Fibroblast of villous mesenchyme (primary cell): ENCODE measurements at regions not wholly inside any gene's neighbourhood (a gene's known extent, or its start where the extent isn't known, plus 50 kb on each side); places are given as distances from the start of the nearest gene placed in this dataset. TPM values are rescaled to one million over a fixed set of nuclear protein-coding genes. Genes with fewer than 3 reads are reported as not detected.
"Not testable (repeated sequence)": the region's sequence is repeated elsewhere in the genome, so short reads cannot be mapped to it uniquely, and the experiment has no call there.

Experiments
- DNase-seq: peaks from one replicate; pipeline ENCODE4 v3.0.0-alpha.2; 2010; ENCODE audit warnings: low read depth
- H3K4me3 ChIP-seq: 2 replicates; pipeline ENCODE4 v1.5.1; 2011; ENCODE audit warnings: low read depth, mild to moderate bottlenecking, low read length
- small RNA-seq: library from RNA; depleted of rRNA; stranded (forward); fragments of <200 nt; gene quantifications from one replicate; pipeline ENCODE3, GENCODE V24; 2012
- TF ChIP-seq, protein P1 (sequence below): IDR thresholded peaks from 2 replicates; pipeline ENCODE4 v1.5.1; 2012; ENCODE audit warnings: low read depth, mild to moderate bottlenecking, low read length; ENCODE audit not compliant: insufficient read depth

DNA sequence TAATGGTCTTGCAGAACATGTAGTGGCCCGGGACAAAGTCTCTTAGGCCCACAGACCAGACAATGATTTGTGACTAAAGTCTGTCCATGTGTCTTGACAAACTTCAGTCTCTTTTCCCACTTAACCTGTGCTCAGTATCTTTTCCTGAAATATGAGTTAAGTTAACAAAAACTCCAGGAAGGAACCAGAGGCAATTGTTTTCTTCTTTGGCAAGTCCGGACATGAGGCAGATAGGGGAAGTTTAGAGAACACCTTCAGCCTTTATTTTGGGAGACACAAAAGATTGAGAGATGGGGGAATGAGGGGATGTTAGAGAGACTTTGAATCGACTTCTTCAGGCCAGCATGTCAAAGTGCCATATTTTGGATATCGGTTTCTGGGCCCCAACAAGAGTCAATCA lies 80.2 kb upstream of the FRMPD4 start:
- no peak overlapping the region for H3K4me3 ChIP-seq
- DNase-seq, result no peak
- TF ChIP-seq, protein P1, sequence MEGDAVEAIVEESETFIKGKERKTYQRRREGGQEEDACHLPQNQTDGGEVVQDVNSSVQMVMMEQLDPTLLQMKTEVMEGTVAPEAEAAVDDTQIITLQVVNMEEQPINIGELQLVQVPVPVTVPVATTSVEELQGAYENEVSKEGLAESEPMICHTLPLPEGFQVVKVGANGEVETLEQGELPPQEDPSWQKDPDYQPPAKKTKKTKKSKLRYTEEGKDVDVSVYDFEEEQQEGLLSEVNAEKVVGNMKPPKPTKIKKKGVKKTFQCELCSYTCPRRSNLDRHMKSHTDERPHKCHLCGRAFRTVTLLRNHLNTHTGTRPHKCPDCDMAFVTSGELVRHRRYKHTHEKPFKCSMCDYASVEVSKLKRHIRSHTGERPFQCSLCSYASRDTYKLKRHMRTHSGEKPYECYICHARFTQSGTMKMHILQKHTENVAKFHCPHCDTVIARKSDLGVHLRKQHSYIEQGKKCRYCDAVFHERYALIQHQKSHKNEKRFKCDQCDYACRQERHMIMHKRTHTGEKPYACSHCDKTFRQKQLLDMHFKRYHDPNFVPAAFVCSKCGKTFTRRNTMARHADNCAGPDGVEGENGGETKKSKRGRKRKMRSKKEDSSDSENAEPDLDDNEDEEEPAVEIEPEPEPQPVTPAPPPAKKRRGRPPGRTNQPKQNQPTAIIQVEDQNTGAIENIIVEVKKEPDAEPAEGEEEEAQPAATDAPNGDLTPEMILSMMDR, result no peak

DNA sequence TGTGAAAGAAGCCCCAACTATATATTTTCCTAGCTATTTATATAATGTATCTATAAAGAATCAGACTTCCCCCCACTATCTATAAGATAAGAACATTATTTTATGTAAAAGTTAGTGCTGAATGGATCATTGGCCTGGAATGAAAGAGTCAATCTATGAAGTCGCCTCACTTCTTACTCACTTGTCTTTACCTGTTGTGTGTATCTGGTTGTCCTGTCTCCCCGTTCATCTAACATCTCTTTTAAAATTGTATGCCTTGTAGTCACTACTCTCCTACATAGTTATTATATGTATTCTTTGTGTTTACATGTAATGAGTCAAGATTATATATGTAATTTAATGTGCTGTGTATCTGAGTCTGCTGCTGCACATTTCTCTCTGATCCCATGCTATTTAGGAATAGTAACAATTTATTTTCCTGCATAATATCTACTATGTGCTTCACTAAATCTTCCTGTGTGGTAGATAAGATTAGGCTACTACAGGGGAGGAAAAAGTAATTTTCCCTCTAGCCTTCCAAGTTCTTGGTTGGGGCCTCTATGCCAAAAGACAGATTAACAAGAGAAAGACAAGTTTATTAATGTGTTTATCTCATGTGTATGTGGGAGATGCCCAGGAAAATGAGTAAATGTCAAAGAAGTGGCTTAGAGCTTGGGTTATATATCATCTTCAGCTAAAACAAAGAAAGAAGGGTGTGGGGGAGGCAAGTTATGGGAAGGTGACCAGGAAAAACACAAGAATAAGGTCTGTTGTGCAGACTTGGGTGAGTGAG lies 77.6 kb upstream of the FRMPD4 start:
- TF ChIP-seq, protein P1, result no peak
- DNase-seq, result no peak
- no peak overlapping the region for H3K4me3 ChIP-seq

DNA sequence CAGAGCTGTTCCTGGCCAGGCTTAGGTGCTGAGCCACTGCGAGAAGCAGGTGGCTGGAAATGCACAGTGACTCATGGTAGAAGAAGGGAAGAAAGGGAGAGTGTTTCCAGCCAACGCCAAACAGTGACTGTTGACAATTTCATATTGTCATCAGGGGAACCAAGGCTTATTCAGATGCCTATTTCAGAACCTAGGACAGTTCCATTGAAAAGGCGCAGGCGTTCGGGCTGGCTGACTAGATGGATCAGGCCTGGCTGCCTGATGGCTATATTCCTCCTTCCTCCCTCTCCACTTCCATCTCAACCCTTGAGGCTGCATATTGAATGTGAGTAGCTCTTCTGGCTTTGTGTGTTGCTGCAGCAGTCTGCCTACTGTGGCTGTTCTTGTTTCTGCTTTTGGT lies 73.0 kb upstream of the FRMPD4 start:
- TF ChIP-seq, protein P1, result no peak
- DNase-seq, result peak; percentile 23
- no peak overlapping the region for H3K4me3 ChIP-seq

DNA sequence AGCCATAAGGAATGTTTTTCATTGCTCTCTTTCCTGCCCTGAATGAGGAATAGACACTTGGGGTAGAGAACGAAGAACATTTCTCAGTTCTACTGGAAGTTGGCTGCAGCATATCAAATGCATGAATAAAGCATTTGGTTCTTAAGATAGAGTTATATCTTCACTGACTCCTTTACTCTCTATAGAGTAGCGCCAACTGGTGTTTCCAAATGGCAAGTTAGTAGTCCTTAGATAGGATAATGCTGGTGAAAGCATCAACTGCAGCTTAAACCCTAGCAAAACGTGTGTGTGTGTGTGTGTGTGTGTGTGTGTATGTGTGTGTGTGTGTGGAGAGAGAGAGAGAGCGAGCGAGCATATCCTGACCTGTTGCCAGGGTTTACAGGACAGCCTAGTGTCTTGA lies 62.2 kb upstream of the FRMPD4 start:
- no peak overlapping the region for H3K4me3 ChIP-seq
- peak; percentile 1 for DNase-seq
- TF ChIP-seq, protein P1, result no peak

DNA sequence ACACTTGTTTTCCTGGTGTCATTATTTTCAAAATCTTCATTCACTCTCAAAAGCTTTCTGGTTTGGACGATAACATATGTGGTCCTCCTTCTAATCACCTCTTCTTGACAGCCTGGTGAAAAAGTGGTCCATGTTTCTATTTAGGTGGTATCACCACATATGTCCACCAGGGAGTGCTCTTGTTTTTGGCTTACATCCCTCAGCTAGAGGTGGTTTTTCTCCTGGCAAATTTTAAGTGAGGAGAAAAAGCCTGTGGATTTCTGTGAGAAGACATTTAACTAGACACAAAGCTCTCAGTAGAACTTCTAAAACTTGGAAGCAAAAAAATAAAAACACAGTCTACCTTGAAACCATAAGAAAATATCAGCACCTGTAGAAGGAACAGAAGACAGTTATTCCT lies 58.0 kb upstream of the FRMPD4 start:
- DNase-seq, result peak; percentile 53
- TF ChIP-seq, protein P1, result peak; percentile 59
- no peak overlapping the region for H3K4me3 ChIP-seq

DNA sequence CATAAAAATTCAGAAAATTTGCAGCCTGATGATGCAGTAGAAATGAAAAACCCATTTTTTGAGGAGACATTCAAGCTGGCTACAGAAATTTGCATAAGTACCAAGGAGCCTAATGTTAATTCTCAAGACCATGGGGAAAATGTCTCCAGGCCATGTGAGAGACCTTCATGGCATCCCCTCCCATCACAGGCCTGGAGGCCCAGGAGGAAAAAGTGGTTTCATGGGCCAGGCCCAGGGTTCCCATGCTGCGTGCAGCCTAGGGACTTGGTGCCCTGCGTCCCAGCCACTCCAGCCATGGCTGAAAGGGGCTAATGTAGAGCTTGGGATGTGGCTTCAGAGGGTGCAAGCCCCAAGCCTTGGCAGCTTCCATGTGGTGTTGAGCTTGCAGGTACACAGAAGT lies 55.3 kb upstream of the FRMPD4 start:
- not testable (repeated sequence) for H3K4me3 ChIP-seq

More for the DNA sequence above, 55.3 kb upstream of the FRMPD4 start:
- not testable (repeated sequence) for DNase-seq

Small RNA genes in the stretch of these regions (small RNA-seq; reads per million reads assigned to genes)
- not detected for gene RF00019
